SJCRH30 (cell line): ENCODE measurements at regions not wholly inside any gene's neighbourhood (a gene's known extent, or its start where the extent isn't known, plus 50 kb on each side); places are given as distances from the start of the nearest gene placed in this dataset.
A peak's percentile ranks its signal among the peaks of the same experiment; 100 is the strongest.
"Not testable (repeated sequence)": the region's sequence is repeated elsewhere in the genome, so short reads cannot be mapped to it uniquely, and the experiment has no call there.

Source experiments
- DNase-seq, 2 experiments: peaks; one replicate each; pipeline ENCODE4 v3.0.0-alpha.2; 2015 to 2020
- H3K27ac ChIP-seq: fragments of 250-450 bp; sonication (Bioruptor Pico); 2 replicates; pipeline ENCODE4 v1.5.1; 2020; ENCODE audit warnings: mild to moderate bottlenecking, moderate library complexity
- H3K27me3 ChIP-seq: fragments of 250-450 bp; sonication (Bioruptor Pico); 2 replicates; pipeline ENCODE4 v1.5.1; 2020; ENCODE audit warnings: mild to moderate bottlenecking, moderate library complexity
- H3K36me3 ChIP-seq: fragments of 250-450 bp; sonication (Bioruptor Pico); 2 replicates; pipeline ENCODE4 v1.5.1; 2020; ENCODE audit warnings: mild to moderate bottlenecking, moderate library complexity
- H3K4me1 ChIP-seq: fragments of 250-450 bp; sonication (Bioruptor Pico); 2 replicates; pipeline ENCODE4 v1.5.1; 2020; ENCODE audit warnings: mild to moderate bottlenecking, moderate library complexity
- H3K4me3 ChIP-seq: fragments of 250-450 bp; sonication (Bioruptor Pico); 2 replicates; pipeline ENCODE4 v1.5.1; 2020; ENCODE audit warnings: mild to moderate bottlenecking, moderate library complexity
- H3K9me3 ChIP-seq: fragments of 250-450 bp; sonication (Bioruptor Pico); replicated peaks from 2 replicates; pipeline ENCODE4 v1.5.1; 2020; ENCODE audit warnings: mild to moderate bottlenecking, moderate library complexity

- Histone ChIP-seq H3K36me3 (no peaks in the 10 kb centered on the region), H3K27me3 (peaks cover 3% of the 10 kb centered on the region; the same call in 1 of the 2 replicates), H3K4me3 (no peak overlapping the region), H3K4me1 (no peaks in the 10 kb centered on the region), H3K9me3 (no peaks in the 10 kb centered on the region), H3K27ac (no peak overlapping the region)
- DNase-seq = no peak
Measured at GRCh38 chr12:107859367-107859766, 84.9 kb downstream of the ASCL4 start.

- H3K27me3 ChIP-seq = peaks cover 3% of the 10 kb centered on the region; the same call in 1 of the 2 replicates
- H3K27ac ChIP-seq = no peak overlapping the region
- no peak overlapping the region for H3K4me3 ChIP-seq
- no peak for DNase-seq
- no peaks in the 10 kb centered on the region for H3K9me3 ChIP-seq
- no peaks in the 10 kb centered on the region for H3K36me3 ChIP-seq
- no peaks in the 10 kb centered on the region for H3K4me1 ChIP-seq
Measured at GRCh38 chr12:107864235-107864634, 89.7 kb downstream of the ASCL4 start.

GRCh38 chr12:107864727-107865126, 90.2 kb downstream of the ASCL4 start:
- not testable (repeated sequence) for H3K27me3 ChIP-seq, H3K9me3 ChIP-seq, H3K4me1 ChIP-seq, DNase-seq, H3K36me3 ChIP-seq, H3K27ac ChIP-seq, H3K4me3 ChIP-seq

GRCh38 chr12:107873223-107873622, 98.7 kb downstream of the ASCL4 start:
- no peaks in the 10 kb centered on the region for H3K36me3 ChIP-seq
- no peak for DNase-seq

GRCh38 chr12:107875786-107876185, 101.3 kb downstream of the ASCL4 start:
- Histone ChIP-seq H3K9me3 (no peaks in the 10 kb centered on the region), H3K36me3 (no peaks in the 10 kb centered on the region), H3K27ac (no peak overlapping the region), H3K27me3 (no peaks in the 10 kb centered on the region), H3K4me1 (no peaks in the 10 kb centered on the region), H3K4me3 (no peak overlapping the region)
- no peak for DNase-seq

More at GRCh38 chr12:107873223-107873622, 98.7 kb downstream of the ASCL4 start:
- Histone ChIP-seq H3K4me3 (no peak overlapping the region), H3K9me3 (no peaks in the 10 kb centered on the region), H3K27ac (no peak overlapping the region), H3K4me1 (no peaks in the 10 kb centered on the region), H3K27me3 (no peaks in the 10 kb centered on the region)

- Histone ChIP-seq H3K4me3 (no peak overlapping the region), H3K9me3 (no peaks in the 10 kb centered on the region), H3K4me1 (no peaks in the 10 kb centered on the region), H3K36me3 (no peaks in the 10 kb centered on the region), H3K27ac (no peak overlapping the region), H3K27me3 (0 out of 2 replicates have a peak, but pooled peaks cover 4% of the 10 kb centered on the region)
- DNase-seq = peak; percentile 43 to 73
Measured at GRCh38 chr12:107884769-107885694, 110.5 kb downstream of the ASCL4 start.

- no peak for DNase-seq
- Histone ChIP-seq H3K4me3 (no peak overlapping the region), H3K27ac (no peak overlapping the region), H3K4me1 (no peaks in the 10 kb centered on the region), H3K27me3 (0 out of 2 replicates have a peak, but pooled peaks cover 5% of the 10 kb centered on the region), H3K9me3 (no peaks in the 10 kb centered on the region), H3K36me3 (no peaks in the 10 kb centered on the region)
Measured at GRCh38 chr12:107888789-107889188, 114.3 kb downstream of the ASCL4 start.

- Histone ChIP-seq H3K4me1 (no peaks in the 10 kb centered on the region), H3K27ac (no peak overlapping the region), H3K9me3 (no peaks in the 10 kb centered on the region), H3K4me3 (no peak overlapping the region), H3K36me3 (no peaks in the 10 kb centered on the region), H3K27me3 (0 out of 2 replicates have a peak, but pooled peaks cover 5% of the 10 kb centered on the region)
- peak in 1 of 2 experiments; percentile 15 for DNase-seq
Measured at GRCh38 chr12:107891967-107892366, 117.5 kb downstream of the ASCL4 start.

- Histone ChIP-seq H3K27me3 (0 out of 2 replicates have a peak, but pooled peaks cover 5% of the 10 kb centered on the region), H3K4me3 (no peak overlapping the region)
Measured at GRCh38 chr12:107894589-107894988, 120.1 kb downstream of the ASCL4 start.

GRCh38 chr12:107895966-107896365, 121.5 kb downstream of the ASCL4 start:
- H3K36me3 ChIP-seq = no peaks in the 10 kb centered on the region
- H3K4me1 ChIP-seq = no peaks in the 10 kb centered on the region
- H3K27me3 ChIP-seq = 0 out of 2 replicates have a peak, but pooled peaks cover 5% of the 10 kb centered on the region
- no peak for DNase-seq
- H3K9me3 ChIP-seq = no peaks in the 10 kb centered on the region
- H3K4me3 ChIP-seq = no peak overlapping the region
- no peak overlapping the region for H3K27ac ChIP-seq

More at GRCh38 chr12:107894589-107894988, 120.1 kb downstream of the ASCL4 start:
- Histone ChIP-seq H3K36me3 (no peaks in the 10 kb centered on the region), H3K4me1 (no peaks in the 10 kb centered on the region), H3K27ac (no peak overlapping the region), H3K9me3 (no peaks in the 10 kb centered on the region)
- DNase-seq = no peak

- Histone ChIP-seq H3K27me3 (no peaks in the 10 kb centered on the region), H3K4me3 (no peak overlapping the region), H3K4me1 (no peaks in the 10 kb centered on the region), H3K27ac (no peak overlapping the region), H3K9me3 (no peaks in the 10 kb centered on the region), H3K36me3 (no peaks in the 10 kb centered on the region)
- DNase-seq = no peak
Measured at GRCh38 chr12:107900588-107900987, 126.1 kb downstream of the ASCL4 start.

GRCh38 chr12:107903341-107904061, 129.0 kb downstream of the ASCL4 start:
- H3K9me3 ChIP-seq = no peaks in the 10 kb centered on the region
- no peak overlapping the region for H3K4me3 ChIP-seq
- no peaks in the 10 kb centered on the region for H3K27me3 ChIP-seq
- no peaks in the 10 kb centered on the region for H3K4me1 ChIP-seq
- H3K27ac ChIP-seq = no peak overlapping the region
- no peak for DNase-seq
- H3K36me3 ChIP-seq = no peaks in the 10 kb centered on the region

- Histone ChIP-seq H3K27me3 (no peaks in the 10 kb centered on the region), H3K36me3 (no peaks in the 10 kb centered on the region), H3K27ac (no peak overlapping the region), H3K9me3 (no peaks in the 10 kb centered on the region), H3K4me3 (no peak overlapping the region), H3K4me1 (no peaks in the 10 kb centered on the region)
- no peak for DNase-seq
Measured at GRCh38 chr12:107906707-107907106, 132.2 kb downstream of the ASCL4 start.

GRCh38 chr12:107912421-107913004, 138.0 kb downstream of the ASCL4 start:
- Histone ChIP-seq H3K36me3 (no peaks in the 10 kb centered on the region), H3K4me1 (no peaks in the 10 kb centered on the region), H3K27ac (no peak overlapping the region), H3K9me3 (no peaks in the 10 kb centered on the region), H3K27me3 (no peaks in the 10 kb centered on the region), H3K4me3 (no peak overlapping the region)
- peak in 1 of 2 experiments; percentile 39 for DNase-seq
